ENCODE measurements at regions not wholly inside any gene's neighbourhood (a gene's known extent, or its start where the extent isn't known, plus 50 kb on each side); places are given as distances from the start of the nearest gene placed in this dataset.

DNA sequence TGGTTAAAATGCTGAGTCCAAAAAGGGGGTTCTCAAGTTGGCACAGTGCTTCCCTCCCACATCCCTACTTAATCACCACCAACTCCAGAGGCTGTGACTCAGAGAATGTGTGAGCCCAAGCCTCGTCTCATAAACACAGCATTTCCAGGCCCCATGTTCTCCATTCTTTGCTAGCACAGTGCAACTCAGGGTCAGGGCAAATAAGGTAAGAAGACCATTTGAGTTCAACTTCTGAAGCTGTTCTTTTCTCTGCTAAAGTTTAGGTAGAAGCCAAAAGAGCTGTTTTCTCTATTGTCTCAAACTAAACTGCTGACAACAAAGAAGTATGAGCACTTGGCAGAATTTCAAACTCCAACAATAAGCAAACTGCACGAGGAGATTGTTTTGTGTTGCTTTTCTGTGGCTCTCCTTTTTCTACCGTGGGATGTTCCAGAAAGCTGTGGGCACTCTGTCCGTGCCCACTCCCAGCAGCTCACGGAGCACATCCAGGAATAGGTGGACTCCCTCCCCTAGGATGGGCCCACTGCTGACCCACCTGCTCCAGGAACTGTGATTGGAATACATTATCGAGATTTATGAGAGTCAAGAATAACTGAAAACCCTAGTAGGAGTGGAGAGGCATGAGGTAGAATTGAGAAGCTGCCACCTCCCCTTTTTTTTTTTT, 494.3 kb downstream of the COG6 start:
- TF ChIP-seq GATA2 (IDR thresholded peaks at IDR 0.05; ENCODE audit: low read depth, low read length), result no peak
- no peak for TF ChIP-seq GATA3 (IDR thresholded peaks at IDR 0.05; ENCODE audit: low read depth, low read length)

Data from SH-SY5Y (cell line).